DMS79 treated with DMSO at 0.1 percent for 48 hours (cell line): ENCODE measurements at regions not wholly inside any gene's neighbourhood (a gene's known extent, or its start where the extent isn't known, plus 50 kb on each side); places are given as distances from the start of the nearest gene placed in this dataset.
"Not testable (repeated sequence)": the region's sequence is repeated elsewhere in the genome, so short reads cannot be mapped to it uniquely, and the experiment has no call there.

ENCODE experiments used
- DNase-seq: peaks from one replicate; lab custom pipeline; 2025; lab: John Stamatoyannopoulos, UW

DNA sequence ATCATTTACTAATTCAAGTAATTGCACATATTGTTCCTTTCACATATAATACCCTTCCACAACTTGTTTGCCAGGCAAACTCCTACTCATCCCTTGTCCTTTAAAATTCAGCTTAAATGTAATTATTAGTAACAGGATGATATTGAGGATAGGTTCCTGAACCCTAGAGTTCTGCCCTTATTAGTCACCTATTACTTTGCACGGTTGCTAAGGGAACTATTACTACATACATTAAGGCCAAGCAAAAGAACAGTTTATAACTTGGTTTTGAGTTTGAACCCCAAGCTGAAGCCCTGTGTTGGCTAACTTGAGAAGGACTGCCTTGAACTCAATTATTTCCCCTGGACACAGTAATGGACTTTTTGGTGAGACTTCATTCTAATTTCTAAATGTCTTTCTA, 529.7 kb downstream of the IGSF11 start:
- DNase-seq = no peak

DNA sequence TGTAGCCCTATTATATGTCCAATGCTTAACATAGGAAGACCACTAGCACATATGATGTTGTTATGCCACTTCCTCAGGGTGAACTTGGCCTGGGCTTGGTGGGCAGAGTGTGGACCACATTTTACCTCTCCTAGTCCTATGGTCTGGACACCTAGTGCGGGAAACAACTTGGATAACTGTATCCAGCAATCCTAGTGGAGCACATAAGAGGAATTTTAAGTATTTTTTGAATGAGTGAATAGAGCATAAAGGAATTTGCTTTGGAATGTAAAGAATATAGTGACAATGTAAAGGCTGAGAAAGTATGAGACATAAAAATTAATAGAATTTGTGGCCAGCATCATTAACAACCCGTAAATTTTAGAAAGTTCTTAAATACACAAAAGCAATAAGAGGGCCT, 528.9 kb downstream of the IGSF11 start:
- DNase-seq = no peak

DNA sequence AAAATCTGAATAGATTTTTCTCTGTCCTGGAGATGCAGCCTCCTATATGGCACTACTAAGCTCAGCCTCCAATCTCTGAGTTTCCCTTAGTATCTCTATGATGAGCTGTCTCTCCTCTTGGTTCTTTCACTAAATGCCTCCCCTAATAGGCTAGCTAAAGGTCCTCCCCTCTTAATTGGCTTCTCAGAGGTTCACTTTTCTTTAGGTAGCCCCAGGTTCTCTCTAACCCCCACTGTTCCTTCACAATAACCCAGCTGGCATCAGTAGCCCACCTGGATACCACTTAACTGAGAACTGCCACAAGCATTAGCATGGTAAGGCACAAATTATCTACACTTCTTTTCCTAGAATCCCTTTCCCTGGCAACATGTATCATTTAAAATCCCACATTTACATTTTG, 523.2 kb downstream of the IGSF11 start:
- DNase-seq = no peak

DNA sequence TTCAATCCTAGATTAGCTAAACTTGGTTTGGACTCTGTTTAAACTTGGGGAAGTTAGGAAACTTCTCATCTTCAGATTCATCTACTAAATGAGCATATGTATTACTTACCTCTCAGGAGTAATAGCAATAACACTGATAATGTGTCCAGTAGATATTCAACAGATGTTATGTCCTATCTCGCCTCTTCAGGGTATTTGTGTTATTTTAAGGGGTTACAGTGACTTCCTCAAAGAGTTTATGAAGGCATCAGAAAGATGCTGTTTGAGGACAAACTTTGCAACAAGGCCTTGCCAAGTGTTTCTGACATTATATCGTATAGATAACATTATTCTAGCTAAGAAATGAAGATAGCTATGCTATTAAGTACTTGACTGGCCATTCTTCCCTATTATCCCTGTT, 522.3 kb downstream of the IGSF11 start:
- DNase-seq = no peak

DNA sequence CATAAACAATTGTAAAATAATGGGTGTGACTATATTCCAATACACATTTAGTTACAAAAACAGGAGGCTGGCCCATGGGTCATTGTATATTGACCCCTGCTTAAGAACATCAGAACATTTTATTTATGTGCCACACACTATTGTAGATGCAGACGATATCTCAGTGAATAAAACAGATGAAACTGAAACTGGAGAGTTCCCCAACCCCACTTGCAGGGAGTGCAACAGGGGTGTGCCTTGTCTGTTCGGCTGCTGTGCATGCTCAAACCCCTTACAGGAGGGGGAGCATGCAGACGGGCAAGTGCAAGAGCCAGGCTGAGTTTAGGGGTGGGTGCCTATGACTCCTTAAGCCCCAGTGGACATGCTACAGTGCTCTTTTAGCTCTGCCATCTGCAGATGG, 509.6 kb downstream of the IGSF11 start:
- no peak for DNase-seq

DNA sequence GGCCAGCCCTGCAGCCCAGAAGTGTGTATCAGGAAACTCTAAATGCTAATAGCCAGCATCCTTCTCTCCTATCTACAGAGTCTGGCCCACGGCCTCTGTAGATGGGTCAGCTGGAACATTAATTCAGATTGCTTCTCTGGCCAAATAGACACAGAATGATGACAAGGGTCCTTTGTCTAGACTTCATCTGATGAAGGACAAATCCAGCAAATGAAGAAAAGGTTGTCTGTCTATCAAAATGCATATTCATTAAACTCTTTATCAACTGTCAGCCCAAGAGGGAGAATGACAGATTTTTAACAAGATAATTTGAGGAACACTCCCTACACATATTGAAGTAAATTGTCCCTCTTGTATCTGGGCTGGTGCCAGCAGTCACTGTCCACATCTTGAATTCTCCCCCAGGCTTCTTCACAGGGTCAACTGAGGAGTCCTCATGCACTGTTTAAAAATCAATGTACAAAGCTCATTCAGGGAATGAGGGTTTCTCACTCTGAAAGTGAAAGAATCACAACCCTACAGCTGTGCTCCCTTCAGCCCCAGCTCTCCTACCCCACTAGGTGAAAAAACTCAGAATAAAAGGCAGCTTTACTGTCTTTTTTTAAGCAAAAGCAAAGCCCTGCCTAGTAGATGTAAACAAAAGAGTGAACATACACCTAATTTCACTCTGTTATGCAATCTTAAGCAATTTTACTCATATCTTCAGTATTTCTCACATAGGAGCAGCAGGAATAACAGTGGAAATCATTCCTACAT, 507.7 kb downstream of the IGSF11 start:
- DNase-seq = no peak

DNA sequence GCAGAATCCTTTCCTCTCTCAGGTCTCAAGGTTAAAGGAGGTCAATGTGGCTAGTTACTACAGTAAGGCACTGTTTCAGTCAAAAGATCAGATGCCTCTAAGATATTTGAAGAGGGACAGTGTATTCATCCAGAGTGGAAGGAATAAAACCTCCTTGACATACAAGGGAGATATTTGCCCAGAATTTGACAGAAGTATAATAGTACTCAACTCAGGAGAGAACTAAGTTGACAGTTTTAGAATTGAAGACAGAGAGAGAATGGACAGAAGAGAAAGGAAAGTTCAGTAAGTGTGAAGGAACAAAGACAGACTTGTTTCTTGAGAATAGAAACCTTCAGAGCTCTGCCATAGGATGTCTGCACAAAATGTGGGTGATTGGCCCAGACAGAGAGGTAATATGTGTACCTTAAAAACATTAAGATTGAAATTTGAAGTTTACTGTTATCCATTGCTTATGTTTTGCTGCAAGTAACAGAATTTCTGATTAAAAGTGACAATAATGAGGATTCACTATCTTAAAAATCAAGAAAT, 507.1 kb downstream of the IGSF11 start:
- no peak for DNase-seq

DNA sequence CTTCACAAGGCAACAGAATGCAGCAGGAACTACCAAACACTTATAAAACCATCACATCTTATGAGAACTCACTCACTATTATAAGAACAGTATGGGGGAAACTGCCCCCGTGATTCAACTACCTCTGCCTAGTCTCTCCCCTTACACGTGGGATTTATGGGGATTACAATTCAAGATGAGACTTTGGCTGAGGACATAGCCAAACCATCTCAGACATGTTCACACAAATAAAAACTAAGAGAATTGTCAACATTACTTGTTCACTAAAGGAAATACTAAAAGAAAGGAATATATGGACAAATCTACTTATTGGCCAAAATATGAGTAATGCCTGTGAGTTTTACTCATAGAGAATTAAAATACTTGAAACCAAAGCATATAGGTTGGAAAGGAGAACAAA, 505.1 kb downstream of the IGSF11 start:
- no peak for DNase-seq

DNA sequence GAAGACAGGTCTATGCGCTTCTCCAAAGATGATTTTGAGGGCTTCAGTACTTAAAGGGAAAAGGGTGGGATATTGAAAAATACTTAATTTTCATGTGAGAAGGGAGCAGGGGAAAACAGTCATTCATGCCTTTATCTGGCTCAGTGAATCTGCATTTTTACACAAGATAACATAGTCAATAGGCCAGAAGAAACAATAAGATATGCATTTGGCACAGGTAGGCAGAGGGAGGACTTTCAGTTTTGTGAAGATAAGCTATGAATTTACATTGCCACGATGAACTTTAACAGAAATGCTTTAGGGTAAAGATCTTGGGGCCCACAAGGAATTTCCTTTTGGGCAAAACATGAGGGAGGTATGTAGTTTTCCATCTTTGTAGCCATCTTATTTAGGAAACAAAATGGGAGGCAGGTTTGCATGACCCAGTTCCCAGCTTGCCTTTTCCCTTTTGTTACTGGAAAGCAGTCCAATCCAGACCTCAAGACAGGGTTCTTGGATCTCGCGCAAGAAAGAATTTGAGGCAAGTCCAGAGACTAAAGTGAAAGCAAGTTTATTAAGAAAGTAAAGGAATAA, 504.2 kb downstream of the IGSF11 start:
- DNase-seq = no peak

DNA sequence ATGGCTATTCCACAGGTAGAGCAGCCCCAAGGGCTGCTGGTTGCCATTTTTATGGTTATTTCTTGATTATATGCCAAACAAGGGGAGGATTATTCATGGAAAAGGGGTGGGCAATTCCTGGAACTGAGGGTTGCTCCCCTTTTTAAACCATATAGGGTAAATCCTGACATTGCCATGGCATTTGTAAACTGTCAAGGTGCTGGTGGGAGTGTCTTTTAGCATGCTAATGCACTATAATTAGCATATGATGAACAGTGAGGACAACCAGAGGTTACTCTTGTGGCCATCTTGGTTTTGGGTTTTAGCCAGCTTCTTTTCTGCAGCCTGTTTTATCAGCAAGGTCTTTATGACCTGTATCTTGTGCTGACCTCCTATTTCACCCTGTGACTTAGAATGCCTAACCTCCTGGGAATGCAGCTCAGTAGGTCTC, 503.7 kb downstream of the IGSF11 start:
- DNase-seq = not testable (repeated sequence)

DNA sequence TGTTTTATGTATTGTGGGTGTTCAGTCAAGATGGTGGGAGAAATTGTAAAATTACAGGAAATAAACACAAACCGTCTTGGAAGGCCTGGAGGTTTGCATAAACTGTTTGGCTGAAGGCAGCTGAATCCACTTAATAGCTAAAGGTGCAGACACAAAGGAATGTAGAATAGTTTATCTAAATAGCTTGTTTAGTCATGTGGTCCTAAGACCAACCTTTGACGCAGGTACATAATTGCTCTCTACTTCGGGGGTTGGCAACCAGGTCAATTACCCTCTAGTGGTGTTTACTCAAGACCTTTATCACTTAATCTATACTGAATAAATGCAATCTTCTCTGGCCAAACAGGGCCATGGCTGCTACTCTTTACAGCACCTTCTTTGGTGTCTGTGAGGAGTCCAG, 502.8 kb downstream of the IGSF11 start:
- no peak for DNase-seq

DNA sequence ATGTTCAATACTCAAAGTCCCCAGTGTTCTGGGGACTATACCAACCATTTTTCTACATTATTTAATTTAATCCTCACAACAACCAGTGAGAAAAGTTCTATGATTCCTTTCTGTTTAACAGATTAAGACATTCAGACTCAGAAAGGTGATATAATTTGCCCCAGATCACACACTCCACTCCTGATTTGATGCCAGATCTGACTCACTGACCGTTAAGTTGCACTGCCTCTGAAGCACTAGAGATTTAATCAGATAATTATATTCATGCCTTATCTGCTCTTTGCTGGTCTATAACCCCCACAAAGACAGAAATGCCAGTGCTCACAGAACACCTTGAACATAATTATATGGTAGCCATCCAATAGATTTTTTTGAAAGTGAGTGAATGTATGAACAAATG, 501.0 kb downstream of the IGSF11 start:
- no peak for DNase-seq

DNA sequence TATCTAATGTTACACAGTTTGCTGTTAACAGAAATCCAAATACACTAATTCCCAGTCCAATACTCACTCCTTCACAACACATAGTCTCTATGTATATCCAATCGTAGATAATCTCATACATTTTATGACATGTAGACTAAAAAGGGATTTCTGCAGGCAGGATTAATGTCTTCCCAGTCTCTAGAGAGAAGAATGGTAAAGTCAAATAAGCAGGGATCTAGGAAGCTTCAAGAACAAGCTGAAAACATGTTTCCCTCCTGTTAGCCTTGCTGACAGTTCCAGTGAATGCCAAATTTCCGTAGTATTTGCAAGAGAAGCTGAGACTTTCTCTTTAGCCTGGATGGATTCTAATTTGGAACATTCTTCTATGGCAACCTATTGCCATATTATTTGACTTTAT, 500.1 kb downstream of the IGSF11 start:
- DNase-seq = no peak

DNA sequence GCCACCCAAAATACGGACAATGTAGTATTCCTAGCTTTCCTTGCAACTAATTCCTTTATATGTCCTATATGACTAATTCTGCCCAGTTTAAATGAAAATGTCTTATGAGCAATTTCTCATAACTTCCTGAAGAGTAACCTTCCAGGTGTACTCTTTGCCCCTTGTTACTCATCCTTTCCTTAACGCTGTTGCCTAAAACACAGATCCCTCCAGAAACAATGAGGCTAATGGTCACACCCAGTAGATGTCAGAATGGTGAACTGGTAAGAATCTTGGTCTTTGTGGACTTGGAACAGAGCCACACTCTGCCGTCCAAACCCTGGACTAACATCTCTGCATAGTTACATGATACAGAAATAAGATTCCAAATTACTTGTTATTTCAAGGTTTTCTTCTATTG, 497.9 kb downstream of the IGSF11 start:
- DNase-seq = no peak

DNA sequence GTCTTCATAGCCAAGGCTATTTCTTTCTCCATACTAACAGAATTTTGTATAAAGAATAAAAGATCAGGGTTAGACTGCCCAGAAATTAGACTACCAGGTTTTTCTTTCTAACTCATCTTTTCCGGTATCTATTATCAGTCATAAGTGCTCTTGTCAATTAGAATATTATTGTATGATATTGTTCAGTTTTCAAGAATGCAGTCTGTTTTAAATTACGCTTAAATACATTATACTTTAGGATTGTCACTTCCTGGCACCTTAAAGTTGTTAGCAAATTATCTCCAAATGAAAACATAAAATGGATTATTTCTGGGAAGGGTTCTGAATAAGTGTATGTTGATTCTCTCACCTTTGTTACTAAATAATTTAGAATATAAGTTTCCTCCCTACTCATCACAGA, 497.2 kb downstream of the IGSF11 start:
- no peak for DNase-seq

DNA sequence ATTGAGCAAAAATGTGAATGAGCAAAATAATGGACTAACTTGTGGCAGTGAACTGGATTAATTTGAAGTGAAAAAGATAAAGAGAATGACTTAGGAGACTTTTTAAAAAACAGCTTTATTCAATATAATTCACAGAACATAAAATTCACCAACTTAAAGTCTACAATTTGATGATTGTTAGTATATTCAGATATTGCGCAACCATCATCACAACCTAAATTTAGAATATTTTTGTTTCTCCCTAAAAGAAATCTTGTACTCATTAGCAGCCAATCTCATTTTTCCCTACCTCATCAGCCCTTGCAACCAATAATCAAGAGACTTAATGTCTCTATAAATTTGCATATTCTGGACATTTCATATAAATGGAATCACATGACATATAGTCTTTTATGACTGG, 496.5 kb downstream of the IGSF11 start:
- DNase-seq = no peak

DNA sequence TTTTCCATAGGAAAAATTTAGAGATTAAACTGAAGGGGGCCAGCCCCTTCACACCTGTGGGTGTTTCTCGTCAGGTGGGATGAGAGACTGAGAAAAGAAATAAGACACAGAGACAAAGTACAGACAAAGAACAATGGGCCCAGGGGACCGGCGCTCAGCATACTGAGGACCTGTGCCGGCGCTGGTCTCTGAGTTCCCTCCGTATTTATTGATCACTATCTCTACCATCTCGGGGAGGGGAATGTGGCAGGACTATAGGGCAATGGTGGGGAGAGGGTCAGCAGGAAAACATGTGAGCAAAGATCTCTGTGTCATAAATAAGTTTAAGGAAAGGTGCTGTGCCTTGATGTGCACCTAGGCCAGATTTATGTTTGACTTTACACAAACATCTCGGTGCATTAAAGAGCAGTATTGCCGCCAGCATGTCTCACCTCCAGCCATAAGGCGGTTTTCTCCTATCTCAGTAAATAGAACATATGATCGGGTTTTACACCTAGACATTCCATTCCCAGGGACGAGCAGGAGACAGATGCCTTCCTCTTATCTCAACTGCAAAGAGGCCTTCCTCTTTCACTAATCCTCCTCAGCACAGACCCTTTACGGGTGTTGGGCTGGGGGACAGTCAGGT, 494.7 kb downstream of the IGSF11 start:
- DNase-seq = not testable (repeated sequence)

DNA sequence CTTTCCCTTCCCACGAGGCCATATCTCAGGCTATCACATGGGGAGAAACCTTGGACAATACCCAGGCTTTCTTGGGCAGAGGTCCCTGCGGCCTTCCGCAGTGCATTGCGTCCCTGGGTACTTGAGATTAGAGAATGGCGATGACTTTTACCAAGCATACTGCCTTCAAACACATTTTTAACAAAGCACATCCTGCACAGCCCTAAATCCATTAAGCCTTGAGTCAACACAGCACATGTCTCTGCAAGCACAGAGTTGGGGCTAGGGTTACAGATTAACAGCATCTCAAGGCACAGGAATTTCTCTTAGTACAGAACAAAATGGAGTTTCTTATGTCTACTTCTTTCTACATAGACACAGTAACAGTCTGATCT, 494.2 kb downstream of the IGSF11 start:
- not testable (repeated sequence) for DNase-seq

DNA sequence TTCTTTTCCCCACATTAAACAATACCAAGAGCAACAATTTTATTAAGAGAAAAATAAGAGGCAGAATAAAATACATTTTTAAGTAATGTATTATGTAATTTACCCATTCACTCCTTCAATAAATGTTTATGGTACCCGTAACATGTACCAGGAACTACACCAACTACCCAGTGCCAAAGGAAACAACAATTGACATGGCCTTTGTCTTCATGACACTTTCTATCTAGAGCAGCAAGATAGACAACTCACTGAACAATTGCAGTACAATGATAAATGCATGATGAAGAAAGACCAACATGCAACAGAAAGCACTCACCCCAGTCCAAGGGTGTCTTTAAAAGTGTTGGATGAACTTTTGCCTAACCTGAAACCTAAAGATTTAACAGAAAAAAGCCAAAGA, 493.8 kb downstream of the IGSF11 start:
- no peak for DNase-seq

DNA sequence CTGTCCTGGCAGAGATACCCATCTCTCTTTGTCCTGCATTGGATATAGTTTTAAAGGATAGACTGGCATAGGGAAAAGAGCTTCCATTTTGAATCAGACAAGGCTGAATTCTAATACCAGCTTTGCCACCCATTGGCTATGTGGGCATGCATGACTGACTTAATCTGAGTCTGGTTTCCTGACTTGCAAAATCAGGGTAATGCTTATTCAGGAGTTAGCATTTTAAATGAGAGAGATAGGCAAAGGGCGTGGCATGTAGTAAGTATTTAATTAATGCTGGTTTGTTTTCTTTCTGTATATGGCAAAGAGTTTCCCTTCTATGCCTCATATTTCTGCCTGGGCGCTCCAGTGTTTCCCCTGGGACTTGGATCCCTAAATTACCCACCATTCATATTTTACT, 492.9 kb downstream of the IGSF11 start:
- DNase-seq = no peak

DNA sequence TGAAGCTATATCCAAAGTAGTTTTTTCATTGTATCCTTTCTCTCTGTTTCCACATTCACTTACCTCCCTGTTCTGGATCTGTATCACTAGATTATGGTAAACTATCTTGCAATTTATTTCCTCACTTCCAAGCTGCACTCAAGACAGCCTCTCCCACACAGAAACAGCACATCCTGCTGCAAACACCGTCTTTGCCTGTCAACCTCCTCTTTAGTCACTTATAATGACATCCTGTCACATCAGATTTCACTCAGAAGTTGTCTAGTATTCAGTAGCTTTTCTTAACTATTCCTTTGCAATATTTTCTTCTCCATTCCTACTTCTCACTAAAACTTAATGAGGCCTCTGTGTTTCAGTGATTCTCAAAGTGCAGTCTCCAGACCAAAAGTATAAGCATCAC, 490.8 kb downstream of the IGSF11 start:
- no peak for DNase-seq

DNA sequence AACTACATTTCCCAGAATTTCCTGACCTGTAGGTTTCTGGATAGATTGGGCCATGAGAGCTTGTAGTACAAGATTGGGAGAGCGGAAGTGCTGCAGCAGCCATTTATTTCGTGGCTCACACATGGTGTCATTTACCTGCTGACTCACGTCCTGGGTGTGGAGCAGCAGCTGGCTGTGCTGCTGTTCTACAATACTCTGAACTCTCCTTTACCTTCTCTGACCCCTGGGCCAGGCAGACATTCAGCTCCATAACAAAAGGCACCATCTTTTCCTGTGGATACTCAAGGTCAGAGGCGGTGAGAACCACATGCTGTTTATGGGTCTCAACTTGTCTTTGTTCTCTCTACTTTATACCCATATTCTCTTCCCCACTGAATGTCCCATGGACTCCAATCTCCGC, 490.2 kb downstream of the IGSF11 start:
- no peak for DNase-seq

DNA sequence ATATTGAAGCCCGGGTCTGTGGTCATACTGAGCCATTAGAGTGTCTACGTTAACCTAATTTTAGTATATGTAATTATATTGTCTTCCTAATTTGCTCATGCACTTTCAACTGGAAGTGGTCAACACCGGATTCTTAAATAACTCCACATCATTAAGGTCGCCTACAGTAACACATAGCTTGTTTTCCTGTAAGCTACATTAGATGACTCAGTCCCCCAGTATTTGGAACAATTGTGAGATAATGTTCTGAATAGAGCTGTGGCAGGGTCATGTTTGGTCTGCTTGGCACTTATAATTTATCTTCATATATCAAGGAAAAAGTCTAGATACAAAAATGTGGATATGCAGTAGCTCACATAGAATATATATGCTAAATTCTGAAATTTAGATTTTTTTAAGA, 486.2 kb downstream of the IGSF11 start:
- no peak for DNase-seq
